ENCODE measurements at regions not wholly inside any gene's neighbourhood (a gene's known extent, or its start where the extent isn't known, plus 50 kb on each side); places are given as distances from the start of the nearest gene placed in this dataset.

GRCh38 chr7:10759120-10759519 is 214.6 kb upstream of the PHF14 start:
- TF ChIP-seq CTCF (conservative IDR thresholded peaks at IDR 0.05 in 1 of 2, IDR thresholded peaks at IDR 0.05 in 1 of 2; ENCODE audit: extremely low read depth in 1 of 2, insufficient read depth in 1 of 2, low read depth in 1 of 2, low read length in 2 of 2) = no peak
- no peak for TF ChIP-seq EZH2 (IDR thresholded peaks at IDR 0.05; ENCODE audit: borderline replicate concordance, low read length)

Data from mammary epithelial cell (primary cell).